GM23248 (cell line): ENCODE measurements at regions not wholly inside any gene's neighbourhood (a gene's known extent, or its start where the extent isn't known, plus 50 kb on each side); places are given as distances from the start of the nearest gene placed in this dataset.

ENCODE experiments used
- EZH2 ChIP-seq: fragments of 200-600 bp; sonication (generic); IDR thresholded peaks from 2 replicates; pipeline ENCODE4 v1.6.1; 2018; ENCODE audit warnings: antibody characterized with exemption, mild to moderate bottlenecking; ENCODE audit not compliant: insufficient read depth, poor library complexity, severe bottlenecking
- EZH2phosphoT487 ChIP-seq: fragments of 200-600 bp; sonication (generic); IDR thresholded peaks from 2 replicates; pipeline ENCODE4 v1.6.1; 2018; ENCODE audit warnings: antibody characterized with exemption, moderate library complexity, mild to moderate bottlenecking, low read depth; ENCODE audit not compliant: insufficient read depth

DNA sequence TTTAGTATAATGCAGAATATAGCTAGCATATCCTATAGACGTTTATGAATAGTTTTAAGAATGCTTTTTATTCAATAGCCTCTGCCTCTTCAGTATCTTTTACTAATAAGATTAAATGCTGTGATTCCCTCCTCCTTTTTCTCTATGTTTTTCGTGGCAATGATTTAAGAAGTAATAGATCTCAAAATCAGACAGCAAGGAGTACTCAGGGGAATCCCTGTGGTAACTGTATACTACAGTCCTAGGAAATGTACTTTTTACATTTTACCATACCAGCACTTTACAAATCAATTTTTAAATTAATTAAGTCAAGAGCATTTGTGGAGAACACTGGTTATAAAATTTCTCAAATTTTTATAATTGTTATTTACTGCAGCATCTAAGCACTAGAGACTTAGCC is 240.6 kb upstream of the CAND1 start:
- TF ChIP-seq EZH2 (no peak), EZH2phosphoT487 (no peak)
